GM21526 (cell line): ENCODE measurements at regions not wholly inside any gene's neighbourhood (a gene's known extent, or its start where the extent isn't known, plus 50 kb on each side); places are given as distances from the start of the nearest gene placed in this dataset.
"Not testable (repeated sequence)": the region's sequence is repeated elsewhere in the genome, so short reads cannot be mapped to it uniquely, and the experiment has no call there.

ENCODE experiments used
- ATAC-seq: cut with Tn5 transposase; IDR thresholded peaks from one replicate; pipeline ENCODE4 v1.9.1; 2021; ENCODE audit warnings: moderate library complexity; ENCODE audit not compliant: unreplicated experiment, low FRiP score

GRCh38 chr14:97120204-97120603, 323.0 kb downstream of the VRK1 start:
- ATAC-seq: no peak

DNA sequence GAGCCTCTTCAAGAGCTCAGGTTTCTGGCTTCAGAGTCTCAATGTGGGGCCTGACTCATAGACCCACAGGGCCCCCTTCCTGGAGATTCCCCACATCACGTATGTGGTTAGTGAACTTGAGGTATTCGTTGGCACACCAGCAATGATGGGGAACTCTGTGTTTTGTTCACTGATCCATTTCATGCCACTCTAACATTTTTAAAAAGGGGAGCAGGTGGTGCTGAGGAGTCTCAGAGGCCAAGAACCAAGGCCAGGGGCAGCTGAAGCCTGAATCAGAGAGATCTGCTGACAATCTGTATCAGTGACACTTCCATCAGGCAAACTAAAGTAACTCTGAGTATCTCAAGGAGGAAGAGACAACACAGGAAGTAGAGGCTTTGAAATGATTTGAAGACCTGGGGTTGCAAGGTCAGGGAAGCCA, 323.4 kb downstream of the VRK1 start:
- ATAC-seq: no peak

DNA sequence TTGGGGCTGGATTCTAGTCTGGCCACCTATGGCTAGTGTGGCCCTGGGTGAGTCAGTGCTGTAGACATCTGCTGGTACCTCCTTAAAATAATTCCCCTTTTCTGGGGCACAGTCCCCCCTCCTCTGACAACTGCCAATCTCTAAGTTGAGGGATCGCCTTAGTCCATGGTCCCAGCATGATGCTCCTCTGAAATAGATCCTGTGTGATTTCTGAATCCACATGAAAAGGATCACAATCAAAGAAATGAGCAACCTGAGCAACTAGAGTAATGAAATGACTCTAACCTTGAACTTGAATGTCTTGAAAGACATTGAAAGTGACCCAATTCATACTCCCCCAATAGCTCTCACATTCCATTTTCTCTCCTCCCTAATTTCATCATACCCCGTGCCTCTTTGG, 332.5 kb downstream of the VRK1 start:
- ATAC-seq: no peak

GRCh38 chr14:97135847-97136246, 338.7 kb downstream of the VRK1 start:
- ATAC-seq: not testable (repeated sequence)

DNA sequence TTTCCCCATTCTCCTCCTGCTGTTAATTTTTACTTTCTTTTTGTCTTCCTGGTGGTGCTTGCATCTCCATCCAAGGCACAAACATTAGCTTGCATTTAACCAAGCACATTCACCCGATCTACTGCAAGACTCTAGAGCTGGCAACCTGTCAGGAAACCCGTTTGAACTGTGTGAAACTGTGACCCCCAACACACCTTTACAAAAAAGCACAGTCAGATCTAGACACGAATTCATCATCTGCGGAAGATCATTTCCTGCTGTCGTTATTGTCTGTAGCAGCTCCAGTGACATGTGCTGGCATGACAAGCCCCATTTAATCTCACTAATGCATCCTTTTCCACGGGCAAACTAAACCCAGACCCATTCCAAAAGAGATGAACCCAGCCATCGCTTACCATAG, 340.5 kb downstream of the VRK1 start:
- ATAC-seq: no peak

- ATAC-seq: no peak
Measured at GRCh38 chr14:97138801-97139200, 341.6 kb downstream of the VRK1 start.

GRCh38 chr14:97143011-97143410, 345.8 kb downstream of the VRK1 start:
- no peak for ATAC-seq

GRCh38 chr14:97143456-97143855, 346.3 kb downstream of the VRK1 start:
- ATAC-seq: no peak

DNA sequence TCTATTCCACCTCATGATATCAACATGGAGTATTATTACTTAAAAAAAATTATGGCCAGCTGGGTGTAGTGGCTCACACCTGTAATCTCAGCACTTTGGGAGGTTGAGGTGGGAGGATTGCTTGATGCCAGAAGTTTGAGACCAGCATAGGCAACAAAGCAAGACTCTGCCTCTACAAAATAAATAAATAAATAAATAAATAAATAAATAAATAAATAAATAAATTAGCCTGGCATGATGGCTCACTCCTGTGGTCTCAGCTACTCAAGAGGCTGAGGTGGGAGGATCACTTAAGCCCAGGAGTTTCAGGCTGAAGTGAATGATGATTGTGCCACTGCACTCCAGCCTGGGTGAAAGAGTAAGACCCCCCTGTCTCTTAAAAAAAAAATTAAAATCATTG, 350.8 kb downstream of the VRK1 start:
- not testable (repeated sequence) for ATAC-seq

DNA sequence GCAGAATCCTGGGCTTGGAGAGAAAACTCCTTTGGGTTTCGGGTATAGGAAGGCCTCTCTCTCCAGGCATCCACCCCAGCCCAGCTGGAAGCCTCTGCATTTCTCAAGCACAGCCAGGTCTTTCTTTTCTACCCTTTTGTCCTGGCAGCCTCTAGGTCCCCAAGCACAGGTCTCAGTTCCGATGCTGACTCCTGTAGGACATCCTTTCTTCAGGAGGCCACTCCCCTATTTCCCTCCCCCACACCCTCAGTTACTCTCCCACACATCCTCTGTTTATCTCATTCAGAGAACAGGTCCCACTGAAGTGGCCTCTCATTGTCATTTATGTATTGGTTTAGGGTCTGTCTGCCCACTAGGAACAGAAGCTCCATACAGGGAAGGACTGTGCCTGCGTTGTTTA, 352.6 kb downstream of the VRK1 start:
- ATAC-seq: no peak

- no peak for ATAC-seq
Measured at GRCh38 chr14:97153527-97153926, 356.3 kb downstream of the VRK1 start.

- ATAC-seq: no peak
Measured at GRCh38 chr14:97155320-97155719, 358.1 kb downstream of the VRK1 start.

- ATAC-seq: no peak
Measured at GRCh38 chr14:97155814-97156213, 358.6 kb downstream of the VRK1 start.

GRCh38 chr14:97156705-97157104, 359.5 kb downstream of the VRK1 start:
- ATAC-seq: no peak

DNA sequence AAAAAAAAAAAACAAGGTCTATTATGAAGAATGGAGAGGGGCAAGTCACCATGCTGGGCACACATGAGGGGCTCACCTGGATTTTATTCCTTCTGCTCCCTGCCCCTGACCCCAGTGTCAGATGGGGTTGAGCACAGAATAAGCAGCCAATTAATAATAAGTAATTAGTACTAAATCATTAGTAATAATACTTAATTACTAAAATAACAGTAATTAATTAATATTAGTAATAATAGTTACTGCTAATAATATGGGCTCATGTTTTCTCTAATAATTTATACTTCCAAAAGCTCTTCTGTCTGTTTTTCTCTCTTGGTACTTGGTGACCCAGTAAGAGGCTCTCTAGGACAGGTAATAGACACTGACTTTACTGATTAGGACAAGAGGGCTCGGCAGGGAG, 360.9 kb downstream of the VRK1 start:
- no peak for ATAC-seq

DNA sequence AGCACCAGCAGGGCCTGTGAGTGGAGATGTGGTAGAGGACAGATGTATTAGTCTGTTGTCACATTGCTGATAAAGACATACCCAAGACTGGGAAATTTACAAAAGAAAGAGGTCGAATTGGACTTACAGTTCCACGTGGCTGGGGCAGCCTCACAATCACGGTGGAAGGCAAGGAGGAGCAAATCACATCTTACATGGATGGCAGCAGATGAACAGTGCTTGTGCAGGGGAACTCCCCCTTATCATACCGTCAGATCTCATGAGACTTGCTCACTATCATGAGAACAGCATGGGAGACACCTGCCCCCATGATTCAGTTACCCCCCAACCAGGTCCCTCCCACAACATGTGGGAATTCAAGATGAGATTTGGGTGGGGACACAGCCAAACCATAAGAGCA, 361.9 kb downstream of the VRK1 start:
- no peak for ATAC-seq

DNA sequence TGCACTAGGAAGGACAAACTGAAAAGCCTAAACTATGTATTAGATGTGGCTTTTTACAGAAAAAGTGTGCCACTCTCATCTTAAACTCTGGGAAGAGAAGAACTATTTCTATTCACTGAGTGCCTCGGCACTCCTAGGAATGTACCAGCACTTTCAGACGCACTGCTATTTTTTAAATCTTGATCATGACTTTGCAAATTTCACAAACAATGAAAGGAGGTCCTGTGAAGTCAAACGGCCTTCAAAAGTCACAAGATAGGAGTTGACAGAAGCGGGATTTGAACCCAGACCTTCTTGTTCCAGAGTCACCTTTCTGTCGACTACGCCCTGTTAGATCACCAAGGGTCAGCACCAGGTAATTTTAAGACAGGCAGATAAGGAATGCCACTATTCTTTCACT, 365.4 kb downstream of the VRK1 start:
- no peak for ATAC-seq

DNA sequence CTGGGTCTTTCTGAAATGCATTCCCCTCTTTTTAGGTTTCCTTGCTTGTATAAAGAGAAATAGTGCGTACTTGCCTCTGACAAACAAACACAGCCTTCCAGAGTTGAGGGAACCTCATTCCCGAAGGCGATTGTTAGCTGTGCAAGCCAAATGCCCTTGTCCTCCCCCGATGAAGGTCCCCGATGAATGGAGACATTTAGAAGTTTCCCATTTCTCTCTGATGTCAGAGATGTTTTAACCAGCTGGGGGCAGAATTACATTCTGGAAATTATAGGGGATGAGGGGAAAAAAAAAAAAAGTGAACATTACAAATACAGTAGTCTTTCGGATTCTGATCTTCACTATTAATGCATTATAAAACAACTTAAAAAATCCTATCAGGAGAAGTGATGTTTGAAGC, 366.8 kb downstream of the VRK1 start:
- ATAC-seq: no peak

DNA sequence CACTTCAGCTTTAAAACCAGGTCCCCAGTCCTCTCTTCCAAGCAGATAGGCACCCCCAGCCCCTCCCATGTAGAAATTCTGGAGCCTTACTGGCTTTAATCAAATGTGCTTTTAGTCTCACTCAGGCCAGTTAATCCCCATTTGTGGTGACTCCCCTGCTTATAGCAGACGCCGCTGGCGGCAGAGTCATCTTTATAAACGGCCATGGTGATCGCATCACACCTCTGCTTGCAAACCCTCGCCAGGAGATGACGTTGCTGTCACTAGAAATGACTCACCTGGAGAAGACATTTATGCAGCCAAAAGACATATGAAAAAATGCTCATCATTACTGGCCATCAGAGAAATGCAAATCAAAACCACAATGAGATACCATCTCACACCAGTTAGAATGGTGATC, 369.3 kb downstream of the VRK1 start:
- ATAC-seq: no peak

DNA sequence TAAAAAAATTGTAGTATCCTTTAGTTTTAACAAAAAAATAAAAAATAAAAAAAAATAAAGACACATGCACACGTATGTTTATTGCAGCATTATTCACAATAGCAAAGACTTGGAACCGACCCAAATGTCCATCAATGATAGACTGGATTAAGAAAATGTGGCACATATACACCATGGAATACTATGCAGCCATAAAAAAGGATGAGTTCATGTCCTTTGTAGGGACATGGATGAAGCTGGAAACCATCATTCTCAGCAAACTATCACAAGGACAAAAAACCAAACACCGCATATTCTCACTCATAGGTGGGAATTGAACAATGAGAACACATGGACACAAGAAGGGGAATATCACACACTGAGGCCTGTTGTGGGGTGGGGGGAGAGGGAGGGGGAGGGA, 370.4 kb downstream of the VRK1 start:
- ATAC-seq: not testable (repeated sequence)

DNA sequence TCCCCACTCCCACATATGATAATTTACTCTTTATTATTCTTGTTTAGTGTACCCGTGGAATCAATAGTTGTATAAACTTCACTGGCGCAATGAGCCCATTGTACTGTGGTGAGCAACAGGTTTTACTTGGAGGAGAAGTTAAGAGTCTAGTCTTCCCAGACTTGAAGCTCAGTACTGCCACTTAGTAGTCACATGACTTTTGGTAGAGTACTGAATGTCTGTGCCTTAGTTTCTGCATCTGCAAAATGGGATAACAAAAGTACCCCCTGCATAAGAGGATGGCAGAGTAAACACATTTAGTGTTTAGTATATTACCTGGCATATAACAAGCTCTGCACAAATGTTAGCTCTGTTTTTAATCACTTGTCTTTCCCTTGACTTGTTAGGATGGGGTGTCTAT, 375.5 kb downstream of the VRK1 start:
- ATAC-seq: no peak

DNA sequence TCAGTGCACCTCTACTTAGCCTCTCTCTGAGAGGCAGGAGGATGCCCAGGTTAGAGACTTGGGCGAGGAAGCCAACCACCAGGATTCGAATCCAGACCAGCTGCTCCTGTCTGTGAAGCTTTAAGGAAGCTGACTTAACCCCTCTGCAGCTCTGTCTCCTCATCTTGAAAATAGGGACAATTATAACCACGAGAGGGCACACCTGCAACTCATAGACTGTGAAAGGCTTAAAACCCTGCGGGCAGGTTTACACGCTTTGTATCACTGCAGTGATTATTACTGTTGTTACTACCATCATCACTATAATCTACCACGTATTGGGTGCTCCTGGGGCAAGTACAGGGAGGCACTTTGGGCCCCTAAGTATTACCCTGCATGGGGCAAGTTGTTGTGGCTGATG, 379.8 kb downstream of the VRK1 start:
- no peak for ATAC-seq

- no peak for ATAC-seq
Measured at GRCh38 chr14:97177635-97178034, 380.5 kb downstream of the VRK1 start.

GRCh38 chr14:97178781-97179180, 381.6 kb downstream of the VRK1 start:
- no peak for ATAC-seq
